A673 (cell line): ENCODE measurements at regions not wholly inside any gene's neighbourhood (a gene's known extent, or its start where the extent isn't known, plus 50 kb on each side); places are given as distances from the start of the nearest gene placed in this dataset.

Source experiments
- BruUV-seq: library from RNA; stranded (reverse); fragments of 400-500 nt; replicated peaks from 2 replicates; lab custom pipeline; 2021; lab: Mats Ljungman, UMichigan
- CTCF ChIA-PET: fragments of 300-600 bp; sonication (Branson Sonifier 250); formaldehyde crosslinking; loops from one replicate; lab custom pipeline; 2022; ENCODE audit warnings: antibody characterized with exemption; lab: Charles Lee
- POLR2A ChIA-PET: fragments of 300-600 bp; sonication (Branson Sonifier 250); formaldehyde crosslinking; loops from one replicate; lab custom pipeline; 2022; ENCODE audit warnings: antibody characterized with exemption; ENCODE audit not compliant: low non-redundant PET; lab: Charles Lee
- DNase-seq: peaks from one replicate; pipeline ENCODE4 v3.0.0-alpha.2; 2015; ENCODE audit warnings: low spot score
- H3K27ac ChIP-seq: fragments of 200-600 bp; sonication (generic); 2 replicates; pipeline ENCODE4 v1.5.1; 2016; ENCODE audit warnings: mixed run types, low read depth, mild to moderate bottlenecking, mixed read lengths, antibody characterized with exemption, low read length; ENCODE audit not compliant: poor library complexity, severe bottlenecking
- H3K27me3 ChIP-seq: fragments of 200-600 bp; sonication (generic); replicated peaks from 2 replicates; pipeline ENCODE4 v1.6.1; 2017; ENCODE audit warnings: mixed run types, low read depth, mild to moderate bottlenecking, mixed read lengths, antibody characterized with exemption, low read length; ENCODE audit not compliant: insufficient read depth, poor library complexity
- H3K36me3 ChIP-seq: fragments of 200-600 bp; sonication (generic); 2 replicates; pipeline ENCODE4 v1.6.1; 2016; ENCODE audit warnings: mixed run types, mild to moderate bottlenecking, mixed read lengths, antibody characterized with exemption, low read length; ENCODE audit not compliant: insufficient read depth, poor library complexity, severe bottlenecking
- H3K4me1 ChIP-seq: fragments of 200-600 bp; sonication (generic); 2 replicates; pipeline ENCODE4 v1.6.1; 2017; ENCODE audit warnings: mixed run types, mild to moderate bottlenecking, mixed read lengths, antibody characterized with exemption, low read length; ENCODE audit not compliant: insufficient read depth, poor library complexity, severe bottlenecking
- H3K4me3 ChIP-seq: fragments of 200-600 bp; sonication (generic); 2 replicates; pipeline ENCODE4 v1.5.1; 2016; ENCODE audit warnings: low read depth, mixed run types, mild to moderate bottlenecking, mixed read lengths, low read length; ENCODE audit not compliant: poor library complexity, severe bottlenecking
- H3K9me3 ChIP-seq: fragments of 200-600 bp; sonication (generic); 2 replicates; pipeline ENCODE4 v1.6.1; 2016; ENCODE audit warnings: mixed run types, low read depth, mild to moderate bottlenecking, mixed read lengths, antibody characterized with exemption, low read length; ENCODE audit not compliant: poor library complexity, severe bottlenecking
- EZH2 ChIP-seq: fragments of 200-600 bp; sonication (generic); IDR thresholded peaks from 2 replicates; pipeline ENCODE4 v1.6.1; 2017; ENCODE audit warnings: borderline replicate concordance, low read depth, mild to moderate bottlenecking, mixed read lengths, antibody characterized with exemption, low read length; ENCODE audit not compliant: poor library complexity, severe bottlenecking
- intact Hi-C: fragments of 100-400 bp; cut with micrococcal nuclease; formaldehyde crosslinking; loops from one replicate; pipeline ENCODE4 v1.10.0; 2022; ENCODE audit not compliant: unreplicated experiment
- TF ChIP-seq, protein P1 (sequence below): fragments of 300-800, 200-600 bp; sonication (generic); conservative IDR thresholded peaks from 2 replicates; pipeline ENCODE4 v1.5.1; 2017; ENCODE audit warnings: low read depth, mild to moderate bottlenecking, antibody characterized with exemption, low read length, moderate library complexity, mixed read lengths

DNA sequence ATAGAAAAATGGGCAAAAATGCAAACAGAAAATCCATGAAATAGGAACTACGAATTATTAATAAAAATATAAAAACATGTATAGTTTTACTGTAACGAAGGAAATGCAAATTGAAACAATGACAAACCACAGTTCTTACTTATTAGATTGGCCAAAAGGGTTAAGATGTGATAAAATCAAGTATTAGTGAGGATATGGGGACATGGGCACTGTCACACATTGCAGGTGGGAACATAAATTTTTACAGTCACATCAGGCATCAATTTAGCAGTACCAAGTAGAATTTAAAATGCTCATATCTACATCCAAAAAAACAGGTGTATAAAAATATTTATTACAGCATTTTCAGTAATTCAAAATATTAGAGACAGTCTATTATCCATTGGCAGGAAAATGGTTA, 353.2 kb upstream of the API5 start:
- Histone ChIP-seq H3K4me1 (no peaks in the 10 kb centered on the region), H3K36me3 (no peaks in the 10 kb centered on the region), H3K9me3 (no peaks in the 10 kb centered on the region), H3K27ac (no peak overlapping the region), H3K4me3 (no peak overlapping the region), H3K27me3 (no peaks in the 10 kb centered on the region)
- no peak for TF ChIP-seq EZH2
- TF ChIP-seq, protein P1, sequence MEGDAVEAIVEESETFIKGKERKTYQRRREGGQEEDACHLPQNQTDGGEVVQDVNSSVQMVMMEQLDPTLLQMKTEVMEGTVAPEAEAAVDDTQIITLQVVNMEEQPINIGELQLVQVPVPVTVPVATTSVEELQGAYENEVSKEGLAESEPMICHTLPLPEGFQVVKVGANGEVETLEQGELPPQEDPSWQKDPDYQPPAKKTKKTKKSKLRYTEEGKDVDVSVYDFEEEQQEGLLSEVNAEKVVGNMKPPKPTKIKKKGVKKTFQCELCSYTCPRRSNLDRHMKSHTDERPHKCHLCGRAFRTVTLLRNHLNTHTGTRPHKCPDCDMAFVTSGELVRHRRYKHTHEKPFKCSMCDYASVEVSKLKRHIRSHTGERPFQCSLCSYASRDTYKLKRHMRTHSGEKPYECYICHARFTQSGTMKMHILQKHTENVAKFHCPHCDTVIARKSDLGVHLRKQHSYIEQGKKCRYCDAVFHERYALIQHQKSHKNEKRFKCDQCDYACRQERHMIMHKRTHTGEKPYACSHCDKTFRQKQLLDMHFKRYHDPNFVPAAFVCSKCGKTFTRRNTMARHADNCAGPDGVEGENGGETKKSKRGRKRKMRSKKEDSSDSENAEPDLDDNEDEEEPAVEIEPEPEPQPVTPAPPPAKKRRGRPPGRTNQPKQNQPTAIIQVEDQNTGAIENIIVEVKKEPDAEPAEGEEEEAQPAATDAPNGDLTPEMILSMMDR, result no peak
- POLR2A ChIA-PET, result no interaction called here
- BruUV-seq, result no TSS peak
- DNase-seq, result no peak
- CTCF ChIA-PET, result no interaction called here
- intact Hi-C loops, result no loop called here

DNA sequence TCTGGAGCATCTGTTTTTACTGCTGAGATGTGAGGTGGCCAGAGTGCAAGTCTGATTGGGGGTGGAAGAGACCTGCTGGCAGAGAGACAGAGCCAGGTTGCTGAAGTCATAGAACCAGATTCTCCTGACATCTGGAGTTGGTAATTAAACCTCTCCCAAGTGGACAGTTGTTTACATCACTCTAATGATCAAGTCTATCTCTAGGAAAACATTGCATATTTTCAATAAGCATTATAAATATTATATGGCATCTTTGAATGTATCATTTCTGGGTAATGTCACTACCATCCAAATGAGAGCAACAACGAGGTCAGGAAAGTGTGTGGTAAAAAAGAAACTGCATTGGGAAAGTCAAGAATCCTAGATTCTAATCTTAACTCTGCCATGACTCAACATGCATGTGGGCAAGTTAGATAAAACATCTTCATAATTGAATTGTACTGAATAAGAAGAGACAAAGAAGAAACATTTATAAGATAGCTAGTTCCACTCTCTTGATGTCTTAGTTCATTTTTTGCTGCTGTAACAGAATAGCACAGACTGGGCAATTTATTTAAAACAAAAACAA, 351.2 kb upstream of the API5 start:
- Histone ChIP-seq H3K27ac (no peak overlapping the region), H3K27me3 (no peaks in the 10 kb centered on the region), H3K4me3 (no peak overlapping the region), H3K9me3 (no peaks in the 10 kb centered on the region), H3K36me3 (no peaks in the 10 kb centered on the region), H3K4me1 (no peaks in the 10 kb centered on the region)
- no peak for DNase-seq
- POLR2A ChIA-PET, result no interaction called here
- no peak for TF ChIP-seq EZH2
- TF ChIP-seq, protein P1, result no peak
- CTCF ChIA-PET, result no interaction called here
- intact Hi-C loops, result no loop called here
- no TSS peak for BruUV-seq

DNA sequence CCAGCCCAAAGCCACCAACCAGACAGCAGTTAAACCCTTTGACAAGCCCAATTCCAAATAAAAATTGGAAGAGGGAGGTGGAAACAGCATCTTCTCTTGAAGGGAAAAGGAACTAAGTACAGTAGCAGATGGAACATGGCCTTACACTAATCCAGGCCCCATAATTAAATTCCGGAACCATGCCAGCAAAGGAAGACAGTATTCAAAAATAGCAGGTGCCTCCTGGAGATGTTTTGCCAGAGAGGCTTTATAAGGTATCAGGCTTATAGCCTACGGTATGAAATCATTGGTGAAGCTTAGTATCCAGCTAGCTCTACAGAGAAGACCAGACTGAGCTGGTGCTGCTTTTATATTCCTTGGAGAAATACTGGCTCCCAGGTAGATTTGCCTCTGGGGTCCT, 344.1 kb upstream of the API5 start:
- TF ChIP-seq, protein P1, result no peak
- no peak for TF ChIP-seq EZH2
- Histone ChIP-seq H3K9me3 (no peaks in the 10 kb centered on the region), H3K27ac (no peak overlapping the region), H3K27me3 (peaks cover 6% of the 10 kb centered on the region), H3K4me1 (no peaks in the 10 kb centered on the region), H3K4me3 (no peak overlapping the region), H3K36me3 (no peaks in the 10 kb centered on the region)
- intact Hi-C loops, result no loop called here
- ChIA-PET CTCF (no interaction called here), POLR2A (no interaction called here)
- no peak for DNase-seq
- BruUV-seq, result no TSS peak
